NCI-H1436 treated with DMSO at 0.1 percent for 48 hours (cell line): ENCODE measurements at regions not wholly inside any gene's neighbourhood (a gene's known extent, or its start where the extent isn't known, plus 50 kb on each side); places are given as distances from the start of the nearest gene placed in this dataset.
"Not testable (repeated sequence)": the region's sequence is repeated elsewhere in the genome, so short reads cannot be mapped to it uniquely, and the experiment has no call there.

Experiments
- DNase-seq: peaks from one replicate; lab custom pipeline; 2025; lab: John Stamatoyannopoulos, UW

GRCh38 chr18:40365526-40365925 is 1589.5 kb upstream of the PIK3C3 start:
- DNase-seq: no peak

GRCh38 chr18:40360558-40360957 is 1594.5 kb upstream of the PIK3C3 start:
- no peak for DNase-seq

GRCh38 chr18:40357536-40357935 is 1597.5 kb upstream of the PIK3C3 start:
- DNase-seq: no peak

GRCh38 chr18:40356168-40356567 is 1598.9 kb upstream of the PIK3C3 start:
- DNase-seq: peak; percentile 15

GRCh38 chr18:40355726-40356125 is 1599.3 kb upstream of the PIK3C3 start:
- DNase-seq: no peak

- DNase-seq: no peak
Measured at GRCh38 chr18:40348196-40348595, 1606.8 kb upstream of the PIK3C3 start.

GRCh38 chr18:40347261-40347660 is 1607.8 kb upstream of the PIK3C3 start:
- no peak for DNase-seq

- no peak for DNase-seq
Measured at GRCh38 chr18:40346146-40346545, 1608.9 kb upstream of the PIK3C3 start.

GRCh38 chr18:40341701-40342100 is 1613.3 kb upstream of the PIK3C3 start:
- DNase-seq: no peak

- DNase-seq: no peak
Measured at GRCh38 chr18:40338284-40338683, 1616.8 kb upstream of the PIK3C3 start.

GRCh38 chr18:40326985-40327384 is 1628.0 kb upstream of the PIK3C3 start:
- DNase-seq: no peak

GRCh38 chr18:40325988-40326387 is 1629.0 kb upstream of the PIK3C3 start:
- DNase-seq: no peak

- DNase-seq: no peak
Measured at GRCh38 chr18:40314199-40314598, 1640.8 kb upstream of the PIK3C3 start.

- DNase-seq: no peak
Measured at GRCh38 chr18:40313030-40313642, 1641.9 kb upstream of the PIK3C3 start.

- no peak for DNase-seq
Measured at GRCh38 chr18:40307627-40308026, 1647.4 kb upstream of the PIK3C3 start.

- no peak for DNase-seq
Measured at GRCh38 chr18:40296717-40297413, 1658.2 kb upstream of the PIK3C3 start.

- DNase-seq: no peak
Measured at GRCh38 chr18:40292985-40293710, 1661.9 kb upstream of the PIK3C3 start.

GRCh38 chr18:40283560-40283959 is 1671.5 kb upstream of the PIK3C3 start:
- DNase-seq: no peak

GRCh38 chr18:40281356-40281755 is 1673.7 kb upstream of the PIK3C3 start:
- not testable (repeated sequence) for DNase-seq

- no peak for DNase-seq
Measured at GRCh38 chr18:40274618-40275196, 1680.3 kb upstream of the PIK3C3 start.

GRCh38 chr18:40272630-40273231 is 1682.3 kb upstream of the PIK3C3 start:
- DNase-seq: no peak

- DNase-seq: no peak
Measured at GRCh38 chr18:40259115-40259835, 1695.8 kb upstream of the PIK3C3 start.
